Loucy (cell line): ENCODE measurements at regions not wholly inside any gene's neighbourhood (a gene's known extent, or its start where the extent isn't known, plus 50 kb on each side); places are given as distances from the start of the nearest gene placed in this dataset.

Experiments
- H2AFZ ChIP-seq: fragments of 200-600 bp; sonication (generic); 2 replicates; pipeline ENCODE4 v1.6.0; 2016; ENCODE audit warnings: antibody characterized with exemption, mild to moderate bottlenecking, low read length, moderate library complexity
- H3F3A ChIP-seq: fragments of 200-600 bp; 2 replicates; pipeline ENCODE4 v1.6.0; 2016; ENCODE audit warnings: antibody characterized with exemption, low read depth, mild to moderate bottlenecking
- H3K27me3 ChIP-seq: fragments of 200-600 bp; sonication (generic); 2 replicates; pipeline ENCODE4 v1.6.1; 2014; ENCODE audit warnings: low read length, mild to moderate bottlenecking; ENCODE audit not compliant: insufficient read depth, poor library complexity, severe bottlenecking
- H3K36me3 ChIP-seq: fragments of 200-600 bp; sonication (generic); 2 replicates; pipeline ENCODE4 v1.6.1; 2016; ENCODE audit warnings: low read length; ENCODE audit not compliant: insufficient read depth
- H3K4me1 ChIP-seq: fragments of 200-600 bp; sonication (generic); 2 replicates; pipeline ENCODE4 v1.5.1; 2014; ENCODE audit warnings: low read length, mild to moderate bottlenecking; ENCODE audit not compliant: insufficient read depth, poor library complexity, severe bottlenecking
- H3K4me2 ChIP-seq: fragments of 200-600 bp; sonication (generic); 2 replicates; pipeline ENCODE4 v1.6.0; 2014; ENCODE audit warnings: antibody characterized with exemption, low read length, low read depth, mild to moderate bottlenecking; ENCODE audit not compliant: poor library complexity, severe bottlenecking
- H3K4me3 ChIP-seq: fragments of 200-600 bp; sonication (generic); 2 replicates; pipeline ENCODE4 v1.5.1; 2014; ENCODE audit warnings: low read length, mild to moderate bottlenecking, mixed read lengths; ENCODE audit not compliant: poor library complexity, severe bottlenecking
- H3K79me2 ChIP-seq: fragments of 200-600 bp; sonication (generic); 2 replicates; pipeline ENCODE4 v1.6.1; 2014; ENCODE audit warnings: low read length; ENCODE audit not compliant: insufficient read depth
- H3K9ac ChIP-seq: fragments of 200-600 bp; sonication (generic); 2 replicates; pipeline ENCODE4 v1.6.0; 2014; ENCODE audit warnings: mild to moderate bottlenecking, low read depth, low read length, moderate library complexity; ENCODE audit not compliant: poor library complexity, severe bottlenecking
- H3K9me2 ChIP-seq: fragments of 200-600 bp; sonication (generic); replicated peaks from 2 replicates; pipeline ENCODE4 v1.6.1; 2016; ENCODE audit warnings: low read depth, low read length, mixed read lengths
- H3K9me3 ChIP-seq: fragments of 200-600 bp; sonication (generic); 2 replicates; pipeline ENCODE4 v1.6.1; 2014; ENCODE audit warnings: mild to moderate bottlenecking, antibody characterized with exemption, low read length, low read depth; ENCODE audit not compliant: insufficient read depth
- H4K20me1 ChIP-seq: fragments of 200-600 bp; sonication (generic); 2 replicates; pipeline ENCODE4 v1.6.0; 2014; ENCODE audit warnings: antibody characterized with exemption, low read length, mild to moderate bottlenecking; ENCODE audit not compliant: insufficient read depth, poor library complexity, severe bottlenecking
- CTCF ChIP-seq: fragments of 200-600 bp; sonication (generic); conservative IDR thresholded peaks from 2 replicates; pipeline ENCODE4 v1.5.1; 2014; ENCODE audit warnings: mild to moderate bottlenecking, antibody characterized with exemption, low read length
- EZH2phosphoT487 ChIP-seq: fragments of 200-600 bp; IDR thresholded peaks from 2 replicates; pipeline ENCODE4 v1.6.1; 2018; ENCODE audit warnings: antibody characterized with exemption, mild to moderate bottlenecking, moderate library complexity, borderline replicate concordance

- Histone ChIP-seq H4K20me1 (no peaks in the 10 kb centered on the region), H3K4me2 (no peak overlapping the region), H3K9me2 (no peaks in the 10 kb centered on the region), H3K9ac (no peak overlapping the region), H3K79me2 (no peaks in the 10 kb centered on the region), H2AFZ (no peak overlapping the region), H3K4me3 (no peak overlapping the region), H3F3A (no peaks in the 10 kb centered on the region), H3K9me3 (no peaks in the 10 kb centered on the region), H3K4me1 (no peaks in the 10 kb centered on the region), H3K36me3 (no peaks in the 10 kb centered on the region), H3K27me3 (no peaks in the 10 kb centered on the region)
- TF ChIP-seq EZH2phosphoT487: no peak
- TF ChIP-seq CTCF: no peak
Measured at GRCh38 chr18:66792466-66792865, 188.6 kb upstream of the CDH19 start.

- Histone ChIP-seq H3K4me3 (no peak overlapping the region), H3K36me3 (no peaks in the 10 kb centered on the region), H3K9ac (no peak overlapping the region), H3F3A (no peaks in the 10 kb centered on the region), H3K27me3 (no peaks in the 10 kb centered on the region), H3K9me2 (no peaks in the 10 kb centered on the region), H3K4me1 (no peaks in the 10 kb centered on the region), H4K20me1 (no peaks in the 10 kb centered on the region), H3K9me3 (no peaks in the 10 kb centered on the region), H3K79me2 (no peaks in the 10 kb centered on the region), H2AFZ (no peak overlapping the region), H3K4me2 (no peak overlapping the region)
- TF ChIP-seq CTCF (no peak), EZH2phosphoT487 (no peak)
Measured at GRCh38 chr18:66780609-66781008, 176.7 kb upstream of the CDH19 start.

- Histone ChIP-seq H3K36me3 (no peaks in the 10 kb centered on the region), H3K4me2 (no peak overlapping the region), H3F3A (no peaks in the 10 kb centered on the region), H3K9me3 (no peaks in the 10 kb centered on the region), H3K27me3 (no peaks in the 10 kb centered on the region), H2AFZ (no peak overlapping the region), H3K79me2 (no peaks in the 10 kb centered on the region), H3K4me3 (no peak overlapping the region), H3K4me1 (no peaks in the 10 kb centered on the region), H4K20me1 (no peaks in the 10 kb centered on the region), H3K9ac (no peak overlapping the region), H3K9me2 (no peaks in the 10 kb centered on the region)
- TF ChIP-seq EZH2phosphoT487 (no peak), CTCF (no peak)
Measured at GRCh38 chr18:66778048-66778447, 174.2 kb upstream of the CDH19 start.
